Spleen (tissue), 11 donors: ENCODE measurements at regions not wholly inside any gene's neighbourhood (a gene's known extent, or its start where the extent isn't known, plus 50 kb on each side); places are given as distances from the start of the nearest gene placed in this dataset.

Experiments
- DNase-seq: peaks from one replicate; pipeline ENCODE4 v3.0.0-alpha.2; 2020
- H3K27ac ChIP-seq, 8 donors: fragments of 200-600 bp; sonication (generic) in 7 of 8; 1 replicate in 4 of 8; 2 replicates in 4 of 8; pipeline versions ENCODE4 v1.5.0 to v1.8.0; 2016 to 2021; ENCODE audit warnings: inconsistent platforms in 4 of 8, mild to moderate bottlenecking in 4 of 8, moderate library complexity in 1 of 8
- H3K27me3 ChIP-seq, 7 donors: fragments of 200-600 bp; sonication (generic) in 6 of 7; replicated peaks in 1 of 7; 1 replicate in 4 of 7; 2 replicates in 3 of 7; pipeline versions ENCODE4 v1.5.0 to v1.8.0; 2016 to 2021; ENCODE audit warnings: inconsistent platforms in 3 of 7, mild to moderate bottlenecking in 1 of 7
- H3K36me3 ChIP-seq, 6 donors: fragments of 200-600 bp; sonication (generic) in 5 of 6; 1 replicate in 4 of 6; 2 replicates in 2 of 6; pipeline versions ENCODE4 v1.5.0 to v1.8.0; 2016 to 2021; ENCODE audit warnings: inconsistent platforms in 2 of 6
- H3K4me1 ChIP-seq, 6 donors: fragments of 200-600 bp; sonication (generic) in 5 of 6; 1 replicate in 3 of 6; 2 replicates in 3 of 6; pipeline versions ENCODE4 v1.5.0 to v1.8.0; 2016 to 2021; ENCODE audit warnings: inconsistent platforms in 3 of 6
- H3K4me3 ChIP-seq, 8 donors: fragments of 200-600 bp; sonication (generic) in 7 of 8; 1 replicate in 4 of 8; 2 replicates in 4 of 8; pipeline versions ENCODE4 v1.5.0 to v1.8.0; 2016 to 2021; ENCODE audit warnings: inconsistent platforms in 4 of 8, mild to moderate bottlenecking in 4 of 8, moderate library complexity in 2 of 8
- H3K9me3 ChIP-seq, 8 donors: fragments of 200-600 bp; sonication (generic) in 7 of 8; 1 replicate in 4 of 8; 2 replicates in 4 of 8; pipeline versions ENCODE4 v1.5.0 to v1.8.0; 2016 to 2021; ENCODE audit warnings: inconsistent platforms in 4 of 8
- CTCF ChIP-seq, 11 experiments: fragments of 200-600 bp in 7 of 11; fragments of 450-650 bp in 4 of 11; sonication (generic) in 4 of 11; IDR thresholded peaks in 8 of 11; conservative IDR thresholded peaks in 3 of 11; 1 replicate in 7 of 11; 2 replicates in 4 of 11; pipeline versions ENCODE4 v1.4.0 to v1.8.0; 2016 to 2021; ENCODE audit warnings: antibody characterized with exemption in 11 of 11, inconsistent platforms in 4 of 11, mild to moderate bottlenecking in 1 of 11
- POLR2A ChIP-seq, 3 donors: fragments of 450-650 bp; IDR thresholded peaks; one replicate each; pipeline ENCODE4 v1.5.1; 2017; ENCODE audit warnings: antibody characterized with exemption in 3 of 3, mild to moderate bottlenecking in 1 of 3
- POLR2AphosphoS5 ChIP-seq, 3 donors: sonication (generic); formaldehyde crosslinking; IDR thresholded peaks; one replicate each; pipeline ENCODE4 v1.5.1; 2017; ENCODE audit warnings: antibody characterized with exemption in 3 of 3
- WGBS, 5 donors: extraction: QIAGEN DNeasy Blood & Tissue Kit in 3 of 5; methylation state at CpG; one replicate each; pipeline versions ENCODE4 v1.1.5 to v1.1.7; 2013 to 2018; 5-methylcytosine and 5-hydroxymethylcytosine counted together
- intact Hi-C: fragments of 100-400 bp; cut with DNase I; formaldehyde crosslinking; loops from one replicate; pipeline ENCODE4 v1.15.0; 2023; ENCODE audit warnings: low total_unique reads
- donor health status: healthy with polysubstance abuse.
- donor health status: DM: no; HTN: no; CAD: no; lungs with moderate emphysema.
- donor health status: DM: no; HTN: no; CAD: no.
- donor health status: Bipolar disorder and iron deficiency.
- donor health status: healthy.
- donor health status: DM: no; HTN: no; CAD: no.
- donor health status: DM: yes; HTN: yes; CAD: no.

DNA sequence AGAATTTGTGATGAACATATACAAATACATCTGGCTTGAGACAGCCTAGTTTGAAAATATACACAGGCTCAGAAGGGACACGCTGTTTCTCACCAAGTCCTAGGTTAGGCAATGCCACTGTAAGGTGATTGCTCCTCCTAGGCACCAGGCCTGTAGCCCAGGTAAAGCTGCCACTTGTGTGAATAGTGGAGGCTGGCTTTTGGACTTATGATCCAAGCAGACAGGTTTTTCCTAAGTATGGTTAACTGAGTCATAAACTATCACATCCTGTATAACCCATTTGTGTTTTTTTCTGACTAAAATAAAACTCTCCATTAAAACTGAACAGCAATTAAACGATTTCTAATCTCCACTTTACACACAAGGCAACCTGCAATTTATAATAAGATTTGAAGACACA is 81.0 kb downstream of the SEMA4F start:
- no peaks in the 10 kb centered on the region for H3K36me3 ChIP-seq
- no peaks in the 10 kb centered on the region for H3K4me1 ChIP-seq
- 47 to 67% (median 62%) methylated on average over 2 of the region's 2 CpGs for WGBS, 5 donors
- H3K27ac ChIP-seq: no peak overlapping the region
- TF ChIP-seq POLR2A (IDR thresholded peaks at IDR 0.05): no peak
- TF ChIP-seq POLR2AphosphoS5 (IDR thresholded peaks at IDR 0.05): no peak
- no peak for TF ChIP-seq CTCF (IDR thresholded peaks at IDR 0.05 in 8 of 11, conservative IDR thresholded peaks at IDR 0.05 in 3 of 11)
- peaks cover 0 to 25% (median 16%) of the 10 kb centered on the region in 8 donors for H3K9me3 ChIP-seq
- intact Hi-C loops: no loop called here
- DNase-seq: no peak
- H3K4me3 ChIP-seq: no peak overlapping the region
- peaks cover 0 to 4% (median 0%) of the 10 kb centered on the region in 7 donors for H3K27me3 ChIP-seq

- WGBS, 5 donors: 13 to 23% (median 17%) methylated on average over 3 of the region's 3 CpGs
- Histone ChIP-seq H3K9me3 (peaks cover 0 to 19% (median 11%) of the 10 kb centered on the region in 8 donors), H3K36me3 (no peaks in the 10 kb centered on the region), H3K4me3 (no peak overlapping the region), H3K27me3 (peaks cover 0 to 4% (median 0%) of the 10 kb centered on the region in 7 donors), H3K4me1 (peaks cover 0 to 2% (median 0%) of the 10 kb centered on the region in 6 donors), H3K27ac (no peak overlapping the region)
- intact Hi-C loops: no loop called here
- no peak for DNase-seq
- TF ChIP-seq POLR2AphosphoS5 (IDR thresholded peaks at IDR 0.05): no peak
- no peak for TF ChIP-seq POLR2A (IDR thresholded peaks at IDR 0.05)
- TF ChIP-seq CTCF (IDR thresholded peaks at IDR 0.05 in 8 of 11, conservative IDR thresholded peaks at IDR 0.05 in 3 of 11): no peak
These were observed 81.5 kb downstream of the SEMA4F start for GRCh38 chr2:74735564-74735963.

DNA sequence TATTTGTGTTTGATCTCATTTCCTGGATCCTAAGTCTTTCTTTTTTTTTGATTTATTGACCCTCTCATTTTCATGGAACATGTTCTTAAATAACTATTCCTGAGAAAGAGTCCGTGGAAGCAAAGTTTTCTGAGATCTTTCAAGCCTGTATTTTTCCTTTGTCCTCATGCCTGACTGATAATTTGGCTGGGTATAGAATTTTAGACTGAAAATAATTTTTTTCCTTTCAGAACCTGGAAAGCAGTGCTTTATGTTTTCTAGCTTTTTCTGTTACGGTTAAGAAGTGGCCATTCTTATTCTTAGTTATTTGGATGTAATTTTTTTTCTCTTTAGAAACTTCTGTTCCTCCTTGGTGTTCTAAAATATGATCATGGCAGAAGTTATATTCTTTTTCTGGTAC is 82.5 kb downstream of the SEMA4F start:
- intact Hi-C loops: no loop called here
- Histone ChIP-seq H3K36me3 (no peaks in the 10 kb centered on the region), H3K27ac (no peak overlapping the region), H3K9me3 (peaks cover 0 to 19% (median 11%) of the 10 kb centered on the region in 8 donors), H3K4me3 (no peak overlapping the region), H3K27me3 (peaks cover 0 to 4% (median 0%) of the 10 kb centered on the region in 7 donors), H3K4me1 (peaks cover 0 to 9% (median 0%) of the 10 kb centered on the region in 6 donors)
- DNase-seq: no peak
- TF ChIP-seq POLR2AphosphoS5 (IDR thresholded peaks at IDR 0.05) (no peak), POLR2A (IDR thresholded peaks at IDR 0.05) (no peak), CTCF (IDR thresholded peaks at IDR 0.05 in 8 of 11, conservative IDR thresholded peaks at IDR 0.05 in 3 of 11) (no peak)
- 59 to 87% (median 86%) methylated on average over 2 of the region's 2 CpGs for WGBS, 5 donors

DNA sequence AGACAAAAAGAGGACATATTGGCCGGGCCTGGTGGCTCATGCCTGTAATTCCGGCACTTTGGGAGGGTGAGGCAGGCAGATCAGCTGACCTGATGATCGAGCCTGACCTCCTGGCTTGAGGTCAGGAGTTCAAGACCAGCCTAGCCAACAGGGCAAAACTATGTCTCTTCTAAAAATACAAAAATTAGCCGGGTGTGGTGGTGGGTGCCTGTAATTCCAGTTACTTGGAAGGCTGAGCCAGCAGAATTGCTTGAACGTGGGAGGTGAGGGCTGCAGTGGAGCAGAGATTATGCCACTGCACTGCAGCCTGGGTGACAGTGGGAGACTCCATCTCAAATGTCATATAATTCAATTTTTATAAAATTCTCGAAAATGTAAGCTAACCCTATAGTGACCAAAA is 84.5 kb downstream of the SEMA4F start:
- TF ChIP-seq POLR2AphosphoS5 (IDR thresholded peaks at IDR 0.05) (no peak), POLR2A (IDR thresholded peaks at IDR 0.05) (no peak), CTCF (IDR thresholded peaks at IDR 0.05 in 8 of 11, conservative IDR thresholded peaks at IDR 0.05 in 3 of 11) (no peak)
- DNase-seq: no peak
- no peaks in the 10 kb centered on the region for H3K27me3 ChIP-seq
- no peak overlapping the region for H3K27ac ChIP-seq
- intact Hi-C loops: no loop called here
- peaks cover 0 to 10% (median 0%) of the 10 kb centered on the region in 6 donors for H3K4me1 ChIP-seq
- peaks cover 0 to 19% (median 11%) of the 10 kb centered on the region in 8 donors for H3K9me3 ChIP-seq
- H3K4me3 ChIP-seq: no peak overlapping the region
- WGBS, 5 donors: 47 to 71% (median 55%) methylated on average over 6 of the region's 6 CpGs
- no peaks in the 10 kb centered on the region for H3K36me3 ChIP-seq
